ENCODE measurements at regions not wholly inside any gene's neighbourhood (a gene's known extent, or its start where the extent isn't known, plus 50 kb on each side); places are given as distances from the start of the nearest gene placed in this dataset.

GRCh38 chr5:84861306-84861705 lies 476.6 kb upstream of the EDIL3 start:
- TF ChIP-seq CTCF (IDR thresholded peaks at IDR 0.05; ENCODE audit: extremely low read depth, low read depth, low read length): no peak

GRCh38 chr5:84859056-84859455 lies 474.4 kb upstream of the EDIL3 start:
- Histone ChIP-seq H3K79me2 (ENCODE audit: insufficient read depth, low read length) (no peaks in the 10 kb centered on the region), H3K36me3 (ENCODE audit: insufficient read depth, low read length) (no peaks in the 10 kb centered on the region)

More at GRCh38 chr5:84861306-84861705, 476.6 kb upstream of the EDIL3 start:
- Histone ChIP-seq H3K27ac (ENCODE audit: low read depth, low read length) (no peak overlapping the region), H3K4me2 (ENCODE audit: insufficient read depth, low read length) (no peak overlapping the region), H4K20me1 (ENCODE audit: insufficient read depth, low read length) (no peaks in the 10 kb centered on the region), H3K9me3 (ENCODE audit: low read depth, low read length) (no peaks in the 10 kb centered on the region), H3K79me2 (ENCODE audit: insufficient read depth, low read length) (no peaks in the 10 kb centered on the region), H3K4me3 (ENCODE audit: insufficient read depth, low read length) (no peak overlapping the region), H3K4me1 (ENCODE audit: insufficient read depth, low read length) (no peaks in the 10 kb centered on the region), H2AFZ (ENCODE audit: low read length) (no peak overlapping the region), H3K36me3 (ENCODE audit: insufficient read depth, low read length) (no peaks in the 10 kb centered on the region), H3K27me3 (ENCODE audit: insufficient read depth, low read length) (no peaks in the 10 kb centered on the region)
- DNase-seq (ENCODE audit: insufficient read length, low spot score, missing footprints): no peak

GRCh38 chr5:84831701-84832100 lies 447.0 kb upstream of the EDIL3 start:
- no peak overlapping the region for H2AFZ ChIP-seq (ENCODE audit: low read length)
- no peaks in the 10 kb centered on the region for H3K9me3 ChIP-seq (ENCODE audit: low read depth, low read length)
- no peak overlapping the region for H3K27ac ChIP-seq (ENCODE audit: low read depth, low read length)
- H3K27me3 ChIP-seq (ENCODE audit: insufficient read depth, low read length): no peaks in the 10 kb centered on the region
- DNase-seq (ENCODE audit: insufficient read length, low spot score, missing footprints): no peak
- H3K4me3 ChIP-seq (ENCODE audit: insufficient read depth, low read length): no peak overlapping the region
- H3K79me2 ChIP-seq (ENCODE audit: insufficient read depth, low read length): no peaks in the 10 kb centered on the region
- H3K36me3 ChIP-seq (ENCODE audit: insufficient read depth, low read length): no peaks in the 10 kb centered on the region
- no peaks in the 10 kb centered on the region for H4K20me1 ChIP-seq (ENCODE audit: insufficient read depth, low read length)
- no peak for TF ChIP-seq CTCF (IDR thresholded peaks at IDR 0.05; ENCODE audit: extremely low read depth, low read depth, low read length)
- H3K4me1 ChIP-seq (ENCODE audit: insufficient read depth, low read length): no peaks in the 10 kb centered on the region
- no peak overlapping the region for H3K4me2 ChIP-seq (ENCODE audit: insufficient read depth, low read length)

More at GRCh38 chr5:84859056-84859455, 474.4 kb upstream of the EDIL3 start:
- Histone ChIP-seq H3K4me3 (ENCODE audit: insufficient read depth, low read length) (no peak overlapping the region), H3K4me2 (ENCODE audit: insufficient read depth, low read length) (no peak overlapping the region), H3K9me3 (ENCODE audit: low read depth, low read length) (no peaks in the 10 kb centered on the region), H3K27ac (ENCODE audit: low read depth, low read length) (no peak overlapping the region), H3K4me1 (ENCODE audit: insufficient read depth, low read length) (no peaks in the 10 kb centered on the region), H2AFZ (ENCODE audit: low read length) (no peak overlapping the region), H3K27me3 (ENCODE audit: insufficient read depth, low read length) (no peaks in the 10 kb centered on the region), H4K20me1 (ENCODE audit: insufficient read depth, low read length) (no peaks in the 10 kb centered on the region)
- no peak for TF ChIP-seq CTCF (IDR thresholded peaks at IDR 0.05; ENCODE audit: extremely low read depth, low read depth, low read length)
- no peak for DNase-seq (ENCODE audit: insufficient read length, low spot score, missing footprints)

GRCh38 chr5:84830265-84830664 lies 445.6 kb upstream of the EDIL3 start:
- Histone ChIP-seq H3K4me2 (ENCODE audit: insufficient read depth, low read length) (no peak overlapping the region), H2AFZ (ENCODE audit: low read length) (no peak overlapping the region), H4K20me1 (ENCODE audit: insufficient read depth, low read length) (no peaks in the 10 kb centered on the region), H3K4me1 (ENCODE audit: insufficient read depth, low read length) (no peaks in the 10 kb centered on the region), H3K27me3 (ENCODE audit: insufficient read depth, low read length) (no peaks in the 10 kb centered on the region), H3K4me3 (ENCODE audit: insufficient read depth, low read length) (no peak overlapping the region), H3K9me3 (ENCODE audit: low read depth, low read length) (no peaks in the 10 kb centered on the region), H3K79me2 (ENCODE audit: insufficient read depth, low read length) (no peaks in the 10 kb centered on the region), H3K36me3 (ENCODE audit: insufficient read depth, low read length) (no peaks in the 10 kb centered on the region), H3K27ac (ENCODE audit: low read depth, low read length) (no peak overlapping the region)
- no peak for DNase-seq (ENCODE audit: insufficient read length, low spot score, missing footprints)
- TF ChIP-seq CTCF (IDR thresholded peaks at IDR 0.05; ENCODE audit: extremely low read depth, low read depth, low read length): no peak

All from osteoblast (primary cell).